Peyer's patch (tissue), 4 donors: ENCODE measurements at regions not wholly inside any gene's neighbourhood (a gene's known extent, or its start where the extent isn't known, plus 50 kb on each side); places are given as distances from the start of the nearest gene placed in this dataset.

Source experiments
- POLR2A ChIP-seq, 2 donors: fragments of 450-650 bp; IDR thresholded peaks; one replicate each; pipeline ENCODE4 v1.5.1; 2017; ENCODE audit warnings: antibody characterized with exemption in 2 of 2, mild to moderate bottlenecking in 2 of 2, moderate library complexity in 2 of 2
- TF ChIP-seq, protein P1 (sequence below), 6 experiments: fragments of 450-650 bp in 4 of 6; fragments of 200-600 bp in 2 of 6; sonication (generic) in 1 of 6; IDR thresholded peaks; one replicate each; pipeline ENCODE4 v1.5.1; 2017 to 2019; ENCODE audit warnings: antibody characterized with exemption in 6 of 6, mild to moderate bottlenecking in 3 of 6, moderate library complexity in 1 of 6

DNA sequence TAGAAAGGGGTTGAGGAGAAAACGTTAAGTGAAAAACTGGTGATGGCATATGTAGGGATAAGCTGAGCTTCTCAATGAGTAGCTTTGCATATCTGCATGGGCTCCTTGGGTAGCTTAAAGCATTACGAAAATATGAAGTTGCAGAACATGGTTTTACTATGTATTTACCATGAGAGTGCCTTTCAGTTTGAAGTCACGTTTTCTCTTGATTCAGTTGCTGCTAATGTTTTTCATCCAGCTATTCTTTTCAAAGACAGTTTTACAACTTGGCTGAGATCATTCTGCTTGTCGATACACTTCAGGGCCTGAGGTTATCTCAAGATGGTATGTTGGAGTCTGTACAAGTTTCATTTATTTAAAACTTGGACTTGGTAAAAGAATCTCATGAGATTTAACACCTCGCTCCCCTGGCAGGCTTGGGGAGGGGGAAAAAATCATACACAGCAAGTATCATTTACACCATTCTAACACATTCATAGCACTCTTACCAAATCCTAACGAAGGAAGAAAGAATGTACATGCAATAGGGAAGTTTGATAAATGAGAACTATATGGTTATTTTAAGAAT, 103.3 kb upstream of the CMC1 start:
- TF ChIP-seq, protein P1, sequence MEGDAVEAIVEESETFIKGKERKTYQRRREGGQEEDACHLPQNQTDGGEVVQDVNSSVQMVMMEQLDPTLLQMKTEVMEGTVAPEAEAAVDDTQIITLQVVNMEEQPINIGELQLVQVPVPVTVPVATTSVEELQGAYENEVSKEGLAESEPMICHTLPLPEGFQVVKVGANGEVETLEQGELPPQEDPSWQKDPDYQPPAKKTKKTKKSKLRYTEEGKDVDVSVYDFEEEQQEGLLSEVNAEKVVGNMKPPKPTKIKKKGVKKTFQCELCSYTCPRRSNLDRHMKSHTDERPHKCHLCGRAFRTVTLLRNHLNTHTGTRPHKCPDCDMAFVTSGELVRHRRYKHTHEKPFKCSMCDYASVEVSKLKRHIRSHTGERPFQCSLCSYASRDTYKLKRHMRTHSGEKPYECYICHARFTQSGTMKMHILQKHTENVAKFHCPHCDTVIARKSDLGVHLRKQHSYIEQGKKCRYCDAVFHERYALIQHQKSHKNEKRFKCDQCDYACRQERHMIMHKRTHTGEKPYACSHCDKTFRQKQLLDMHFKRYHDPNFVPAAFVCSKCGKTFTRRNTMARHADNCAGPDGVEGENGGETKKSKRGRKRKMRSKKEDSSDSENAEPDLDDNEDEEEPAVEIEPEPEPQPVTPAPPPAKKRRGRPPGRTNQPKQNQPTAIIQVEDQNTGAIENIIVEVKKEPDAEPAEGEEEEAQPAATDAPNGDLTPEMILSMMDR (IDR thresholded peaks at IDR 0.05), result no peak
- no peak for TF ChIP-seq POLR2A (IDR thresholded peaks at IDR 0.05)
